ENCODE measurements at regions not wholly inside any gene's neighbourhood (a gene's known extent, or its start where the extent isn't known, plus 50 kb on each side); places are given as distances from the start of the nearest gene placed in this dataset.

- DNase-seq (ENCODE audit: low read depth, low spot score): no peak
- Histone ChIP-seq H3K4me1 (ENCODE audit: control insufficient read depth, extremely low read depth, insufficient read depth, low read length) (no peaks in the 10 kb centered on the region), H3K27me3 (ENCODE audit: control insufficient read depth, extremely low read depth, insufficient read depth, low read length) (no peaks in the 10 kb centered on the region), H3K9ac (ENCODE audit: control insufficient read depth, extremely low read depth, insufficient read depth, low read length) (no peak overlapping the region), H3K79me2 (ENCODE audit: control insufficient read depth, insufficient read depth, low read length) (no peaks in the 10 kb centered on the region), H3K9me3 (ENCODE audit: control insufficient read depth, low read depth, low read length) (no peaks in the 10 kb centered on the region), H3K36me3 (ENCODE audit: control insufficient read depth in 2 of 2, extremely low read depth in 1 of 2, insufficient read depth in 2 of 2, low read length in 2 of 2) (no peaks in the 10 kb centered on the region), H3K9me1 (ENCODE audit: control insufficient read depth, extremely low read depth, insufficient read depth, low read length) (no peaks in the 10 kb centered on the region), H3K4me3 (ENCODE audit: control insufficient read depth in 2 of 3, extremely low read depth in 1 of 3, insufficient read depth in 2 of 3, low read depth in 1 of 3, low read length in 3 of 3) (no peak overlapping the region), H3K4me2 (ENCODE audit: control insufficient read depth, extremely low read depth, insufficient read depth, low read depth, low read length) (no peak overlapping the region), H2AFZ (ENCODE audit: control insufficient read depth, low read length) (no peak overlapping the region), H4K20me1 (ENCODE audit: control insufficient read depth, extremely low read depth, insufficient read depth, low read length) (no peaks in the 10 kb centered on the region), H3K27ac (ENCODE audit: control insufficient read depth, insufficient read depth, low read length) (no peak overlapping the region)
- dilution Hi-C loops (cut with MboI; ENCODE audit: extremely low pct_ligation_motif_present, low sequenced_read_pairs): no loop called here
- FAIRE-seq: no peak
- TF ChIP-seq EZH2 (IDR thresholded peaks at IDR 0.05; ENCODE audit: low read length): no peak
- TF ChIP-seq CTCF (optimal IDR thresholded peaks at IDR 0.05 in 1 of 3, IDR thresholded peaks at IDR 0.05 in 1 of 3, conservative IDR thresholded peaks at IDR 0.05 in 1 of 3; ENCODE audit: extremely low read depth in 1 of 3, insufficient read depth in 2 of 3, low read length in 3 of 3): no peak
Measured at GRCh38 chr2:136436936-136437335, 319.0 kb upstream of the CXCR4 start.

GRCh38 chr2:136434251-136434715, 316.3 kb upstream of the CXCR4 start:
- no peak overlapping the region for H3K27ac ChIP-seq (ENCODE audit: control insufficient read depth, insufficient read depth, low read length)
- H2AFZ ChIP-seq (ENCODE audit: control insufficient read depth, low read length): no peak overlapping the region
- FAIRE-seq (no peak), DNase-seq (ENCODE audit: low read depth, low spot score) (no peak)
- H3K9me3 ChIP-seq (ENCODE audit: control insufficient read depth, low read depth, low read length): no peaks in the 10 kb centered on the region
- H3K36me3 ChIP-seq (ENCODE audit: control insufficient read depth in 2 of 2, extremely low read depth in 1 of 2, insufficient read depth in 2 of 2, low read length in 2 of 2): no peaks in the 10 kb centered on the region
- dilution Hi-C loops (cut with MboI; ENCODE audit: extremely low pct_ligation_motif_present, low sequenced_read_pairs): no loop called here
- H3K79me2 ChIP-seq (ENCODE audit: control insufficient read depth, insufficient read depth, low read length): no peaks in the 10 kb centered on the region
- no peaks in the 10 kb centered on the region for H3K27me3 ChIP-seq (ENCODE audit: control insufficient read depth, extremely low read depth, insufficient read depth, low read length)
- no peaks in the 10 kb centered on the region for H3K9me1 ChIP-seq (ENCODE audit: control insufficient read depth, extremely low read depth, insufficient read depth, low read length)
- H3K4me2 ChIP-seq (ENCODE audit: control insufficient read depth, extremely low read depth, insufficient read depth, low read depth, low read length): no peak overlapping the region
- H3K4me3 ChIP-seq (ENCODE audit: control insufficient read depth in 2 of 3, extremely low read depth in 1 of 3, insufficient read depth in 2 of 3, low read depth in 1 of 3, low read length in 3 of 3): no peak overlapping the region
- H3K4me1 ChIP-seq (ENCODE audit: control insufficient read depth, extremely low read depth, insufficient read depth, low read length): no peaks in the 10 kb centered on the region
- H3K9ac ChIP-seq (ENCODE audit: control insufficient read depth, extremely low read depth, insufficient read depth, low read length): no peak overlapping the region
- TF ChIP-seq CTCF (optimal IDR thresholded peaks at IDR 0.05 in 1 of 3, IDR thresholded peaks at IDR 0.05 in 1 of 3, conservative IDR thresholded peaks at IDR 0.05 in 1 of 3; ENCODE audit: extremely low read depth in 1 of 3, insufficient read depth in 2 of 3, low read length in 3 of 3): no peak
- TF ChIP-seq EZH2 (IDR thresholded peaks at IDR 0.05; ENCODE audit: low read length): no peak
- H4K20me1 ChIP-seq (ENCODE audit: control insufficient read depth, extremely low read depth, insufficient read depth, low read length): no peaks in the 10 kb centered on the region

Measured in keratinocyte (primary cell).